ENCODE measurements at regions not wholly inside any gene's neighbourhood (a gene's known extent, or its start where the extent isn't known, plus 50 kb on each side); places are given as distances from the start of the nearest gene placed in this dataset.

GRCh38 chr3:145522893-145523651 is 637.9 kb downstream of the PLOD2 start:
- ATAC-seq: no peak
- no CpG with 5 or more reads among the region's 4 CpGs for WGBS, 2 donors (ENCODE audit: low coverage in 1 of 2)

GRCh38 chr3:145531548-145531947 is 629.4 kb downstream of the PLOD2 start:
- no peak for ATAC-seq
- H3K27ac ChIP-seq: no peak overlapping the region
- no peaks in the 10 kb centered on the region for H3K36me3 ChIP-seq
- 22 to 67% methylated on average over 1 of the region's 1 CpG for WGBS, 2 donors (ENCODE audit: low coverage in 1 of 2)
- TF ChIP-seq POLR2A (IDR thresholded peaks at IDR 0.05) (no peak), EP300 (IDR thresholded peaks at IDR 0.05) (no peak), POLR2AphosphoS5 (IDR thresholded peaks at IDR 0.05) (no peak)
- TF ChIP-seq, protein P1, sequence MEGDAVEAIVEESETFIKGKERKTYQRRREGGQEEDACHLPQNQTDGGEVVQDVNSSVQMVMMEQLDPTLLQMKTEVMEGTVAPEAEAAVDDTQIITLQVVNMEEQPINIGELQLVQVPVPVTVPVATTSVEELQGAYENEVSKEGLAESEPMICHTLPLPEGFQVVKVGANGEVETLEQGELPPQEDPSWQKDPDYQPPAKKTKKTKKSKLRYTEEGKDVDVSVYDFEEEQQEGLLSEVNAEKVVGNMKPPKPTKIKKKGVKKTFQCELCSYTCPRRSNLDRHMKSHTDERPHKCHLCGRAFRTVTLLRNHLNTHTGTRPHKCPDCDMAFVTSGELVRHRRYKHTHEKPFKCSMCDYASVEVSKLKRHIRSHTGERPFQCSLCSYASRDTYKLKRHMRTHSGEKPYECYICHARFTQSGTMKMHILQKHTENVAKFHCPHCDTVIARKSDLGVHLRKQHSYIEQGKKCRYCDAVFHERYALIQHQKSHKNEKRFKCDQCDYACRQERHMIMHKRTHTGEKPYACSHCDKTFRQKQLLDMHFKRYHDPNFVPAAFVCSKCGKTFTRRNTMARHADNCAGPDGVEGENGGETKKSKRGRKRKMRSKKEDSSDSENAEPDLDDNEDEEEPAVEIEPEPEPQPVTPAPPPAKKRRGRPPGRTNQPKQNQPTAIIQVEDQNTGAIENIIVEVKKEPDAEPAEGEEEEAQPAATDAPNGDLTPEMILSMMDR (IDR thresholded peaks at IDR 0.05): no peak
- no peaks in the 10 kb centered on the region for H3K27me3 ChIP-seq
- no peak overlapping the region for H3K4me3 ChIP-seq
- H3K9me3 ChIP-seq: no peaks in the 10 kb centered on the region
- peaks cover 0 to 5% (median 3%) of the 10 kb centered on the region in 3 donors for H3K4me1 ChIP-seq

More at GRCh38 chr3:145522893-145523651, 637.9 kb downstream of the PLOD2 start:
- no peaks in the 10 kb centered on the region for H3K27me3 ChIP-seq
- no peaks in the 10 kb centered on the region for H3K9me3 ChIP-seq
- no peak overlapping the region for H3K4me3 ChIP-seq
- H3K27ac ChIP-seq: no peak overlapping the region
- TF ChIP-seq EP300 (IDR thresholded peaks at IDR 0.05) (no peak), POLR2AphosphoS5 (IDR thresholded peaks at IDR 0.05) (no peak), POLR2A (IDR thresholded peaks at IDR 0.05) (no peak)
- TF ChIP-seq, protein P1 (IDR thresholded peaks at IDR 0.05): no peak
- H3K4me1 ChIP-seq: no peaks in the 10 kb centered on the region
- no peaks in the 10 kb centered on the region for H3K36me3 ChIP-seq

DNA sequence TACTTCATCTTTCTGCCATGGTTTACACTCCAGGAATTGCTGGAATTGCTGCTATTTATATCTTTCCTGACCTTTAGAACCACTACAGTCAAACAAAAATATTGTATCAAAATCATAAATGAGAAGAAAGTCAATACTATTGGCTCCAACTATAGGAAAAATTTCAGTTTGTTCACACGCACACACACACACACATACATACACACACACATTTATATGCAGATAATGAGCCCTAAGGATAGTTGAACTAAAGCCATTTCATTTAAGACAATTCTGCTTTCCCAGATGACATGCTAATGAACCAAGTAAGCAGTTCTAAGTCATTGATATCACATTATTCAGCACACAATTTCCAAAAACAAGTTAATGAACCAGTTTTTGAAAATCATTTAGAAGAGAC is 627.3 kb downstream of the PLOD2 start:
- Histone ChIP-seq H3K27me3 (no peaks in the 10 kb centered on the region), H3K4me1 (peaks cover 0 to 5% (median 3%) of the 10 kb centered on the region in 3 donors), H3K27ac (no peak overlapping the region), H3K4me3 (no peak overlapping the region), H3K9me3 (no peaks in the 10 kb centered on the region), H3K36me3 (no peaks in the 10 kb centered on the region)
- ATAC-seq: no peak
- 22 to 61% methylated on average over 1 of the region's 1 CpG for WGBS, 2 donors (ENCODE audit: low coverage in 1 of 2)
- TF ChIP-seq EP300 (IDR thresholded peaks at IDR 0.05) (no peak), POLR2AphosphoS5 (IDR thresholded peaks at IDR 0.05) (no peak), POLR2A (IDR thresholded peaks at IDR 0.05) (no peak)
- TF ChIP-seq, protein P1 (IDR thresholded peaks at IDR 0.05): no peak

DNA sequence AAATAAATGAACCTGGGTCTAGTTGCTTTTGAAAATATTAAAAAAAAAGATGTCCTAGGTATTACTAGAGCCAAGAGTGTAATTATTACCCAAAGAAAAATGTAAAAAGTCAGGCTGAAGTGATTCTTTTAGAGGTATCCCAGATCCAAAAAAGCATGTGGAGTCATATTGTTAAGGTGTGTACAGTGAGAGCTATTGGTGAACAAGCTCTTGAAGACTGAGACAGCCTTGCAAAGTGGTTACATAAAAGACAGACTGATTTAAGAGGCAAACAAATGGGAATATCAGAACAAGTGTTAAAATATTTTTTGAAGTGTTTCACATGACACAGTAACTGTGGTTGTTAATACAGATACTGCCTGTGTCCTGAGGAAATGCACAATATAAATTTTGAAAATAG is 624.5 kb downstream of the PLOD2 start:
- ATAC-seq: no peak
- TF ChIP-seq POLR2AphosphoS5 (IDR thresholded peaks at IDR 0.05): no peak
- TF ChIP-seq, protein P1 (IDR thresholded peaks at IDR 0.05): no peak
- no peak for TF ChIP-seq EP300 (IDR thresholded peaks at IDR 0.05)
- TF ChIP-seq POLR2A (IDR thresholded peaks at IDR 0.05): no peak
- no peaks in the 10 kb centered on the region for H3K27me3 ChIP-seq
- H3K4me1 ChIP-seq: peaks cover 0 to 5% (median 3%) of the 10 kb centered on the region in 3 donors
- H3K4me3 ChIP-seq: no peak overlapping the region
- H3K27ac ChIP-seq: no peak overlapping the region
- H3K9me3 ChIP-seq: no peaks in the 10 kb centered on the region
- no peaks in the 10 kb centered on the region for H3K36me3 ChIP-seq

GRCh38 chr3:145550522-145550921 is 610.5 kb downstream of the PLOD2 start:
- ATAC-seq: no peak
- H3K27me3 ChIP-seq: no peaks in the 10 kb centered on the region
- H3K36me3 ChIP-seq: no peaks in the 10 kb centered on the region
- H3K27ac ChIP-seq: no peak overlapping the region
- TF ChIP-seq EP300 (IDR thresholded peaks at IDR 0.05) (no peak), POLR2AphosphoS5 (IDR thresholded peaks at IDR 0.05) (no peak), POLR2A (IDR thresholded peaks at IDR 0.05) (no peak)
- TF ChIP-seq, protein P1 (IDR thresholded peaks at IDR 0.05): no peak
- no peak overlapping the region for H3K4me3 ChIP-seq
- no peaks in the 10 kb centered on the region for H3K9me3 ChIP-seq
- 0% methylated on average over 1 of the region's 1 CpG for WGBS, 2 donors (ENCODE audit: low coverage in 1 of 2)
- no peaks in the 10 kb centered on the region for H3K4me1 ChIP-seq
